HL-60 (cell line): ENCODE measurements at regions not wholly inside any gene's neighbourhood (a gene's known extent, or its start where the extent isn't known, plus 50 kb on each side); places are given as distances from the start of the nearest gene placed in this dataset.

ENCODE experiments used
- DNase-seq, 2 experiments: peaks; one replicate each; pipeline ENCODE4 v3.0.0-alpha.2; 2010 to 2020; ENCODE audit warnings: low read depth in 1 of 2, low spot score in 1 of 2
- H3K27ac ChIP-seq: fragments of 250-450 bp; sonication (Bioruptor Pico); replicated peaks from 2 replicates; pipeline ENCODE4 v1.5.1; 2020; ENCODE audit warnings: mild to moderate bottlenecking, moderate library complexity
- H3K27me3 ChIP-seq: fragments of 250-450 bp; sonication (Bioruptor Pico); 2 replicates; pipeline ENCODE4 v1.5.1; 2021; ENCODE audit warnings: mild to moderate bottlenecking, moderate library complexity; ENCODE audit not compliant: insufficient read depth, poor library complexity, severe bottlenecking
- H3K4me3 ChIP-seq: replicated peaks from 2 replicates; pipeline ENCODE4 v1.5.1; 2011; ENCODE audit warnings: mild to moderate bottlenecking, control low read depth, low read length; ENCODE audit not compliant: insufficient read depth
- CTCF ChIP-seq: IDR thresholded peaks from one replicate; pipeline ENCODE4 v1.5.1; 2011; ENCODE audit warnings: low read length, control low read depth, inconsistent platforms; ENCODE audit not compliant: insufficient read depth
- GABPA ChIP-seq: IDR thresholded peaks from 2 replicates; pipeline ENCODE4 v1.6.1; 2012; ENCODE audit warnings: low read depth
- POLR2AphosphoS5 ChIP-seq: IDR thresholded peaks from 2 replicates; pipeline ENCODE4 v1.6.1; 2012; ENCODE audit warnings: low read depth
- SPI1 ChIP-seq: IDR thresholded peaks from 2 replicates; pipeline ENCODE4 v1.6.1; 2012; ENCODE audit warnings: low read depth, mild to moderate bottlenecking, borderline replicate concordance
- TF ChIP-seq, protein P1 (sequence below): IDR thresholded peaks from 2 replicates; pipeline ENCODE4 v1.6.1; 2012; ENCODE audit warnings: low read depth; ENCODE audit not compliant: insufficient replicate concordance

DNA sequence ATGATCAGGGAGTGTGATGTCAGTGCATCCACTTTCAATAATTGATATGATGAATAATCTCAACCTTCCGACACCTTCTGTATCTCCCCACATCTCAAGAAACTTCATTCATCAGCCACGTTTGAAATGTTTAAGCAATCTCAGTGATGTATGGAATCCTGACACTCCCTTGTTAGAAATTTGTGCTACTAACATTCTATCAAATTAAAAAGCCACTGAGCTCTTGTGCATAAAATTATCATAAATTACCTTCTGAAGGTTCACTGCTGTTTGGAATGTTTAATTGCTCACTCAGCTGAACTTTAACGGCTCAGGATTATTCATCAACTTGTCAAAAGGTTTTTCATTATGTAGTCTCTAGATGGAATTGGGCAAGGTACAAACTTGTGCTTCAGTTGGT is 108.4 kb upstream of the DPH6 start:
- Histone ChIP-seq H3K27me3 (no peaks in the 10 kb centered on the region), H3K4me3 (no peak overlapping the region), H3K27ac (no peak overlapping the region)
- TF ChIP-seq CTCF (no peak), SPI1 (no peak), POLR2AphosphoS5 (no peak), GABPA (no peak)
- TF ChIP-seq, protein P1, sequence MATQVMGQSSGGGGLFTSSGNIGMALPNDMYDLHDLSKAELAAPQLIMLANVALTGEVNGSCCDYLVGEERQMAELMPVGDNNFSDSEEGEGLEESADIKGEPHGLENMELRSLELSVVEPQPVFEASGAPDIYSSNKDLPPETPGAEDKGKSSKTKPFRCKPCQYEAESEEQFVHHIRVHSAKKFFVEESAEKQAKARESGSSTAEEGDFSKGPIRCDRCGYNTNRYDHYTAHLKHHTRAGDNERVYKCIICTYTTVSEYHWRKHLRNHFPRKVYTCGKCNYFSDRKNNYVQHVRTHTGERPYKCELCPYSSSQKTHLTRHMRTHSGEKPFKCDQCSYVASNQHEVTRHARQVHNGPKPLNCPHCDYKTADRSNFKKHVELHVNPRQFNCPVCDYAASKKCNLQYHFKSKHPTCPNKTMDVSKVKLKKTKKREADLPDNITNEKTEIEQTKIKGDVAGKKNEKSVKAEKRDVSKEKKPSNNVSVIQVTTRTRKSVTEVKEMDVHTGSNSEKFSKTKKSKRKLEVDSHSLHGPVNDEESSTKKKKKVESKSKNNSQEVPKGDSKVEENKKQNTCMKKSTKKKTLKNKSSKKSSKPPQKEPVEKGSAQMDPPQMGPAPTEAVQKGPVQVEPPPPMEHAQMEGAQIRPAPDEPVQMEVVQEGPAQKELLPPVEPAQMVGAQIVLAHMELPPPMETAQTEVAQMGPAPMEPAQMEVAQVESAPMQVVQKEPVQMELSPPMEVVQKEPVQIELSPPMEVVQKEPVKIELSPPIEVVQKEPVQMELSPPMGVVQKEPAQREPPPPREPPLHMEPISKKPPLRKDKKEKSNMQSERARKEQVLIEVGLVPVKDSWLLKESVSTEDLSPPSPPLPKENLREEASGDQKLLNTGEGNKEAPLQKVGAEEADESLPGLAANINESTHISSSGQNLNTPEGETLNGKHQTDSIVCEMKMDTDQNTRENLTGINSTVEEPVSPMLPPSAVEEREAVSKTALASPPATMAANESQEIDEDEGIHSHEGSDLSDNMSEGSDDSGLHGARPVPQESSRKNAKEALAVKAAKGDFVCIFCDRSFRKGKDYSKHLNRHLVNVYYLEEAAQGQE, result no peak
- DNase-seq, result no peak

- no peak for DNase-seq
These were observed 111.8 kb upstream of the DPH6 start for GRCh38 chr15:35657679-35658311.

DNA sequence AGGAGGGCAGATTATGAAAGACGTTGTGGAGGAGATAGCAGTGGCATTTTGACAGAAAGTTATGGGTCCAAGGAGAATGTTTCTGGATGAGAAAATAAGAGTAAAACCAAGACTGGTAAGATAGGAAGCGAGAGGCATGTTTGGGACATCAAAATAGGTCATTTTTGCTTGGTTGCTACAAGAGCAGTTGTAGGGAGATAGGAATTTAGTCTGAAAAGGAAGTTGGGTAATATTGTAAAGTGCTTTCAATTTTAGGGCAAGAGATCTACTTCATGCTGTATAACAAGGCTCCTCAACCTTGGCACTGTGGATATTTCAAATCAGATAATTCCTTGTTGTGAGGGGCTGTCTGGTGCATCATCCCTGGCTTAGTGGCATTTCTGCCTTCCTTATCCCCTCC is 118.0 kb upstream of the DPH6 start:
- no peak for DNase-seq
- TF ChIP-seq POLR2AphosphoS5 (no peak), GABPA (no peak), CTCF (no peak), SPI1 (no peak)
- TF ChIP-seq, protein P1, result no peak
- H3K4me3 ChIP-seq, result no peak overlapping the region
- no peak overlapping the region for H3K27ac ChIP-seq
- H3K27me3 ChIP-seq, result no peaks in the 10 kb centered on the region

More at GRCh38 chr15:35657679-35658311, 111.8 kb upstream of the DPH6 start:
- TF ChIP-seq GABPA (no peak), POLR2AphosphoS5 (no peak), CTCF (no peak), SPI1 (no peak)
- TF ChIP-seq, protein P1, result no peak
- Histone ChIP-seq H3K4me3 (no peak overlapping the region), H3K27ac (no peak overlapping the region), H3K27me3 (no peaks in the 10 kb centered on the region)
